ENCODE measurements at regions not wholly inside any gene's neighbourhood (a gene's known extent, or its start where the extent isn't known, plus 50 kb on each side); places are given as distances from the start of the nearest gene placed in this dataset.

- no peaks in the 10 kb centered on the region for H3K79me2 ChIP-seq (ENCODE audit: insufficient read depth, low read length)
- H3K9me2 ChIP-seq (ENCODE audit: insufficient read depth), result no peaks in the 10 kb centered on the region
- no TSS peak for BruUV-seq (replicated peaks)
- no peaks in the 10 kb centered on the region for H3K27me3 ChIP-seq (ENCODE audit: insufficient read depth, low read length)
- no peak overlapping the region for H3K4me2 ChIP-seq (ENCODE audit: low read length)
- no peaks in the 10 kb centered on the region for H3K4me1 ChIP-seq (ENCODE audit: control insufficient read depth in 1 of 2, insufficient read depth in 2 of 2, low read length in 2 of 2)
- POLR2A ChIA-PET, result no interaction called here
- H3K27ac ChIP-seq (ENCODE audit: low read depth, low read length), result no peak overlapping the region
- ATAC-seq, result no peak
- H3K4me3 ChIP-seq (replicated peaks in 1 of 2; ENCODE audit: low read depth in 1 of 2, low read length in 2 of 2), result no peak overlapping the region
- intact Hi-C loops (cut with micrococcal nuclease), result loop anchor here (5.0 to 10.0 kb wide), 3 partner anchors 344 to 1114 kb away; partner anchors contain the start of gene CDC7
- no peak overlapping the region for H2AFZ ChIP-seq (ENCODE audit: low read depth, low read length, poor library complexity, severe bottlenecking)
- DNase-seq (ENCODE audit: low read depth, low spot score), result no peak
- no peaks in the 10 kb centered on the region for H3K36me3 ChIP-seq (ENCODE audit: control insufficient read depth in 1 of 2, insufficient read depth in 2 of 2, low read length in 2 of 2)
- no peaks in the 10 kb centered on the region for H4K20me1 ChIP-seq (ENCODE audit: insufficient read depth)
- CTCF ChIA-PET, result no interaction called here
- no peaks in the 10 kb centered on the region for H3K9me3 ChIP-seq (ENCODE audit: control insufficient read depth in 1 of 2, insufficient read depth in 1 of 2, low read depth in 1 of 2, low read length in 2 of 2)
- no peak for TF ChIP-seq POLR2A (IDR thresholded peaks at IDR 0.05; ENCODE audit: borderline replicate concordance, extremely low read depth, insufficient read depth, insufficient read length)
- TF ChIP-seq SP1 (IDR thresholded peaks at IDR 0.05; ENCODE audit: low read depth), result no peak
- RAD21 ChIA-PET (ENCODE audit: low non-redundant PET in 1 of 2, low total read pairs in 2 of 2, uncharacterized antibody in 2 of 2, unreplicated experiment in 2 of 2), result no interaction called here
- no peak overlapping the region for H3K9ac ChIP-seq (ENCODE audit: low read length)
Observed at GRCh38 chr1:91161166-91161565, 139.3 kb upstream of the ZNF644 start.

- TF ChIP-seq POLR2A (IDR thresholded peaks at IDR 0.05; ENCODE audit: borderline replicate concordance, extremely low read depth, insufficient read depth, insufficient read length) (no peak), ZBTB33 (IDR thresholded peaks at IDR 0.05; ENCODE audit: extremely low read depth, insufficient replicate concordance, low read length) (no peak), EGR1 (IDR thresholded peaks at IDR 0.05; ENCODE audit: low read depth) (no peak), ZFX (IDR thresholded peaks at IDR 0.05) (no peak), YY1 (IDR thresholded peaks at IDR 0.05; ENCODE audit: extremely low read depth, insufficient replicate concordance, low read depth, low read length) (no peak)
- POLR2A ChIA-PET, result no interaction called here
Observed at GRCh38 chr1:91160363-91161075, 138.7 kb upstream of the ZNF644 start.

More at GRCh38 chr1:91160363-91161075, 138.7 kb upstream of the ZNF644 start:
- ChIA-PET CTCF (no interaction called here), RAD21 (ENCODE audit: low non-redundant PET in 1 of 2, low total read pairs in 2 of 2, uncharacterized antibody in 2 of 2, unreplicated experiment in 2 of 2) (no interaction called here)
- H3K27me3 ChIP-seq (ENCODE audit: insufficient read depth, low read length), result no peaks in the 10 kb centered on the region
- no TSS peak for BruUV-seq (replicated peaks)
- no peaks in the 10 kb centered on the region for H3K79me2 ChIP-seq (ENCODE audit: insufficient read depth, low read length)
- no peak overlapping the region for H3K27ac ChIP-seq (ENCODE audit: low read depth, low read length)
- no peak for ATAC-seq
- H4K20me1 ChIP-seq (ENCODE audit: insufficient read depth), result no peaks in the 10 kb centered on the region
- no peak overlapping the region for H3K4me2 ChIP-seq (ENCODE audit: low read length)
- H3K4me3 ChIP-seq (replicated peaks in 1 of 2; ENCODE audit: low read depth in 1 of 2, low read length in 2 of 2), result no peak overlapping the region
- no peaks in the 10 kb centered on the region for H3K36me3 ChIP-seq (ENCODE audit: control insufficient read depth in 1 of 2, insufficient read depth in 2 of 2, low read length in 2 of 2)
- no peak overlapping the region for H2AFZ ChIP-seq (ENCODE audit: low read depth, low read length, poor library complexity, severe bottlenecking)
- H3K9me2 ChIP-seq (ENCODE audit: insufficient read depth), result no peaks in the 10 kb centered on the region
- no peaks in the 10 kb centered on the region for H3K4me1 ChIP-seq (ENCODE audit: control insufficient read depth in 1 of 2, insufficient read depth in 2 of 2, low read length in 2 of 2)
- DNase-seq (ENCODE audit: low read depth, low spot score), result no peak
- H3K9me3 ChIP-seq (ENCODE audit: control insufficient read depth in 1 of 2, insufficient read depth in 1 of 2, low read depth in 1 of 2, low read length in 2 of 2), result no peaks in the 10 kb centered on the region
- intact Hi-C loops (cut with micrococcal nuclease), result loop anchor here (5.0 to 10.0 kb wide), 3 partner anchors 344 to 1113 kb away; partner anchors contain the start of gene CDC7
- H3K9ac ChIP-seq (ENCODE audit: low read length), result no peak overlapping the region
